GM12801 (cell line): ENCODE measurements at regions not wholly inside any gene's neighbourhood (a gene's known extent, or its start where the extent isn't known, plus 50 kb on each side); places are given as distances from the start of the nearest gene placed in this dataset.

Experiments
- CTCF ChIP-seq: IDR thresholded peaks from one replicate; pipeline ENCODE4 v1.5.1; 2011; ENCODE audit warnings: control low read depth; ENCODE audit not compliant: insufficient read length; ENCODE audit errors: extremely low read depth

GRCh38 chr17:5745111-5745813, 161.0 kb upstream of the NLRP1 start:
- no peak for TF ChIP-seq CTCF

GRCh38 chr17:5747276-5747675, 163.0 kb upstream of the NLRP1 start:
- no peak for TF ChIP-seq CTCF

GRCh38 chr17:5747964-5748363, 163.7 kb upstream of the NLRP1 start:
- no peak for TF ChIP-seq CTCF

- TF ChIP-seq CTCF, result no peak
These were observed 169.1 kb upstream of the NLRP1 start for GRCh38 chr17:5753421-5753820.

- TF ChIP-seq CTCF, result no peak
These were observed 173.1 kb upstream of the NLRP1 start for GRCh38 chr17:5757314-5757907.

GRCh38 chr17:5758651-5759050, 174.3 kb upstream of the NLRP1 start:
- TF ChIP-seq CTCF, result no peak

- no peak for TF ChIP-seq CTCF
These were observed 175.2 kb upstream of the NLRP1 start for GRCh38 chr17:5759501-5759925.
